ENCODE measurements at regions not wholly inside any gene's neighbourhood (a gene's known extent, or its start where the extent isn't known, plus 50 kb on each side); places are given as distances from the start of the nearest gene placed in this dataset.
"Not testable (repeated sequence)": the region's sequence is repeated elsewhere in the genome, so short reads cannot be mapped to it uniquely, and the experiment has no call there.

DNA sequence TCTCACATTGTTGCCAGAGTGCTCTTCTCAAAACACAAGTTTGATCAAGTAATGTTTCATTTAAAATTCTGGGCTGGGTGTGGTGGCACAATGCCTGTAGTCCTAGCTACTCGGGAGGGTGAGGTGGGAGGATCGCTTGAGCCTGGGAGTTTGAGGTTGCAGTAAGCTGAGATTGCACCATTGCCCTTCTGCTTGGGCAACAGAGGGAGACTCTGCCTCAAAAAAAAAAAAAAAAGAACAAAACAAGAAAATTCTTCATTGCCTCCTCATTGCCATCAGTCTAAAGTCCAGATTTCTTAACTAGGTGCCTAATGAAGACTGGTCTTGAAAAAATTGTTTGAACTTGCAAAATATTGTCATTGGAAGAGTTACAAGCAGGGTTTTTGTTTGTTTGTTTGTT is 120.1 kb downstream of the MFAP3L start:
- H3K4me1 ChIP-seq, result no peaks in the 10 kb centered on the region
- intact Hi-C loops (cut with DNase I; ENCODE audit: low total_unique reads), result loop anchor here (10.0 kb wide), 1 partner anchor 139 kb away; no protein-coding TSS in a partner anchor
- no peaks in the 10 kb centered on the region for H3K36me3 ChIP-seq
- H3K27me3 ChIP-seq, result no peaks in the 10 kb centered on the region
- no peak overlapping the region for H3K27ac ChIP-seq
- H3K4me3 ChIP-seq, result no peak overlapping the region
- TF ChIP-seq, protein P1, sequence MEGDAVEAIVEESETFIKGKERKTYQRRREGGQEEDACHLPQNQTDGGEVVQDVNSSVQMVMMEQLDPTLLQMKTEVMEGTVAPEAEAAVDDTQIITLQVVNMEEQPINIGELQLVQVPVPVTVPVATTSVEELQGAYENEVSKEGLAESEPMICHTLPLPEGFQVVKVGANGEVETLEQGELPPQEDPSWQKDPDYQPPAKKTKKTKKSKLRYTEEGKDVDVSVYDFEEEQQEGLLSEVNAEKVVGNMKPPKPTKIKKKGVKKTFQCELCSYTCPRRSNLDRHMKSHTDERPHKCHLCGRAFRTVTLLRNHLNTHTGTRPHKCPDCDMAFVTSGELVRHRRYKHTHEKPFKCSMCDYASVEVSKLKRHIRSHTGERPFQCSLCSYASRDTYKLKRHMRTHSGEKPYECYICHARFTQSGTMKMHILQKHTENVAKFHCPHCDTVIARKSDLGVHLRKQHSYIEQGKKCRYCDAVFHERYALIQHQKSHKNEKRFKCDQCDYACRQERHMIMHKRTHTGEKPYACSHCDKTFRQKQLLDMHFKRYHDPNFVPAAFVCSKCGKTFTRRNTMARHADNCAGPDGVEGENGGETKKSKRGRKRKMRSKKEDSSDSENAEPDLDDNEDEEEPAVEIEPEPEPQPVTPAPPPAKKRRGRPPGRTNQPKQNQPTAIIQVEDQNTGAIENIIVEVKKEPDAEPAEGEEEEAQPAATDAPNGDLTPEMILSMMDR (IDR thresholded peaks at IDR 0.05), result no peak
- no peaks in the 10 kb centered on the region for H3K9me3 ChIP-seq
- DNase-seq, result no peak

DNA sequence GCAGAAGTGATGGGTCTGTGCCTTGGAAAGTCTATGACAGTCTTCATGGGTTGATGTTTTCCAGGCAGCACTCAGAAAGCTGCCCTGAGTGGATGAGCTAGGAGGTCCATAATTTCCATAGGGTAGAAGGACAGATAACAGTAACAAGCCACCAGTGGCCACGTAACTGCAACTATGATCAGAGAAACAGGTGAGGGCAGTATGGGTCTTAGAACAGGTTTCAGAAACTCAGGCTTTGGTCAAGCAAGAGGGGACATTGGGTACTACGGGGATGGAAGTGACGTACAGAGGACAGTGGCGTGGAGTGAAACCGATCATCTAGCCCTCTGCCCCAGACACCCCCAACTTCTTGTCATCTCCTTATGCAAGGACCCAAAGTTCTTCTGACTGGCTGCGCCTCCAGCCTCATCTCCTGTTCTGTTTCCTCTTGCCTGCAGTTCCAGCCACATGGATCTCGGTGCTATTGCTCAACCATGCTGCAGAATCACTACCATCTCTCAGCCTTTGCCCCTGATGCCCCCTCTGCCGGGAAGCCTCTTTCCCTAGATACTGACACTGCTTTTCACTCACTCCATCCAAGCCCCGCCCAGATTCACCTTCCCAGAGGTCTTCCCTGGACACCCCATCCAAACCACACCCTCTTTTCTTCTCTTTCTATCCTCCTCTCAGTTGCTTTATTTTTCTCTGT is 123.4 kb downstream of the MFAP3L start:
- DNase-seq, result no peak
- TF ChIP-seq, protein P1 (IDR thresholded peaks at IDR 0.05), result peak; percentile 33 to 50
- intact Hi-C loops (cut with DNase I; ENCODE audit: low total_unique reads), result loop anchor here (10.0 kb wide), 1 partner anchor 142 kb away; no protein-coding TSS in a partner anchor
- H3K4me3 ChIP-seq, result no peak overlapping the region
- no peak overlapping the region for H3K27ac ChIP-seq
- no peaks in the 10 kb centered on the region for H3K9me3 ChIP-seq
- H3K36me3 ChIP-seq, result no peaks in the 10 kb centered on the region
- H3K27me3 ChIP-seq, result no peaks in the 10 kb centered on the region
- no peaks in the 10 kb centered on the region for H3K4me1 ChIP-seq

DNA sequence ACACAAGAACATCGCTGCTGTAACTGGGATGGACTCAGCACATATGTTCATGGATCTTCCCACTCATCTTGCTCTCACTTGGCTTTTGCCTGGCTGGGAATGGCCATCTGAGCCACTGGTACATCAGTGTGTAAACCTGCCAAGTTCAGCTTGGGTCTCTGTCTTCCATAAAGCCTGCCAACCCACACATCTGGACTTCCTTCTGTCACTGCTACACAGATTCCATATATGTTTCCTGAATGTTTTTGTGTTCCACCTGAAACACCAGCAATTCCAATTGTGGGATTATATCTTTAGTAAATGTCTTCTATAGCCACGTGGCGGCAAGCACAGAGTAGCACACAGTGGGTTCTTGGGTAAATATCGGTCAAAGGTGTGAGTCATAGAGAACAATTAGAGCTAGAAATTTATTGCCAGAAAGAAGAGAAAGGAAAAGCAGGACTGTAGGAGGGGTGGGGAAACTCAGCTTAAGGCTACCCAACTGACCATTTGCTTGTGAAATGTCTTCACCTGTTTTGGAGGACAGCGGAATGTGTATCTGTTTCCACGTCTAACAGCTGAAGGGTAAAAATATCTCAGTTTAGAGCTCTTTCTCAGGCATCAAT is 125.9 kb downstream of the MFAP3L start:
- Histone ChIP-seq H3K36me3 (no peaks in the 10 kb centered on the region), H3K27me3 (no peaks in the 10 kb centered on the region), H3K4me1 (no peaks in the 10 kb centered on the region), H3K9me3 (no peaks in the 10 kb centered on the region), H3K27ac (no peak overlapping the region), H3K4me3 (no peak overlapping the region)
- no peak for DNase-seq
- intact Hi-C loops (cut with DNase I; ENCODE audit: low total_unique reads), result loop anchor here (10.0 kb wide), 1 partner anchor 144 kb away; no protein-coding TSS in a partner anchor
- TF ChIP-seq, protein P1 (IDR thresholded peaks at IDR 0.05), result no peak

DNA sequence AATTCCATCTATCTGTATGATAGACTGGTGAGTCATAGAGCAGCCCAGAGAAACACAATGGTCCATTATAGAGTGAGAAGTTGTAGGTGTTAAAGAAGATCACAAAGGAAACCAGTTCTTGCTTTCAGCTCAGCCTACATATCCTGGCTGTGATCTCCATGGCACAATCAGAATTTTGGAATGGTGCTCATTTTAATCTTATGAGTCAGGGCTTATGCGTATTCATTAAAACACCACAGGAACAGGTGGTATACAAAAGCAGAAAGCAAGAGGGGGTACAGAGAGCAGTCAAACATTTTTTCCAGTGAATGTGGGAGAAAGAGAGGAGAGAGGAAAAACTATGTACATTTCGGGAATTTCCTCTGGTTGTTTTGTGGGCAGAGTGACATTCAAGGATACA is 126.9 kb downstream of the MFAP3L start:
- Histone ChIP-seq H3K27me3 (no peaks in the 10 kb centered on the region), H3K27ac (no peak overlapping the region), H3K4me1 (no peaks in the 10 kb centered on the region), H3K4me3 (no peak overlapping the region), H3K36me3 (no peaks in the 10 kb centered on the region), H3K9me3 (no peaks in the 10 kb centered on the region)
- TF ChIP-seq, protein P1 (IDR thresholded peaks at IDR 0.05), result no peak
- no peak for DNase-seq
- intact Hi-C loops (cut with DNase I; ENCODE audit: low total_unique reads), result no loop called here

DNA sequence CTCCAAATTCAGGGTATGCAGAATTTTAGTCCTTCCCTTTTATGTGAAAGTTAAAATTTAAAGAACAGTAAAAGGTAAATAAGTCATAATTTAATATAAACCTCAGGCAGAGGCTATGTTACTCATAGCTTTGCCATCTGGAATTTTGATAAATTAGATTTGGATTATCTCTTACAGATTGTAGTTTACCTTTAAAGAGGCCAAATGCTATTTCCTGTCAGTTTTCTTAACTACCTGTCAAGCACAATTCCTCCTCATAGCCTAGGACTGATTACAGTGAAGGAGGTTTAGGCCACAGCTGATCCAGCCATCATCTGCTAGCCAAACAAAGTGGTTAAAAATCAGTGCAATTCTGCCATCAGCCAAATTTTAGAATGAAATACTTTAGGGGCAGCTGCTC is 128.1 kb downstream of the MFAP3L start:
- H3K4me1 ChIP-seq, result no peaks in the 10 kb centered on the region
- H3K9me3 ChIP-seq, result no peaks in the 10 kb centered on the region
- H3K36me3 ChIP-seq, result no peaks in the 10 kb centered on the region
- no peak overlapping the region for H3K27ac ChIP-seq
- TF ChIP-seq, protein P1 (IDR thresholded peaks at IDR 0.05), result no peak
- no peaks in the 10 kb centered on the region for H3K27me3 ChIP-seq
- no peak overlapping the region for H3K4me3 ChIP-seq
- no peak for DNase-seq
- intact Hi-C loops (cut with DNase I; ENCODE audit: low total_unique reads), result no loop called here

DNA sequence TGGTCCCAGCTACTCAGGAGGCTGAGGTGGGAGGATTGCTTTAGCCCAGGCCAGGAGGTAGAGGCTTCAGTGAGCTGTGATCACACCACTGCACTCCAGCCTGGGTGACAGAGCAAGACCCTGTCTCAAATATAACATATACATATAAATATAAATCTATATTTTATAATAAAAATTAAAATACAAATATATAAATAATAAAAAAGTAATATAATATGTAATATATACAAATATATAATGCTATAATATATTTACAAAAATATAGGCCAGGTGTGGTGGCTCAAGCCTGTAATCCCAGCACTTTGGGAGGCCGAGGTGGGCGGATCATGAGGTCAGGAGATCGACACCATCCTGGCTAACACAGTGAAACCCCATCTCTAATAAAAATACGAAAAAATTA is 131.4 kb downstream of the MFAP3L start:
- H3K4me3 ChIP-seq; intact Hi-C loops (cut with DNase I; ENCODE audit: low total_unique reads); H3K4me1 ChIP-seq; DNase-seq; H3K9me3 ChIP-seq; H3K36me3 ChIP-seq; H3K27ac ChIP-seq; H3K27me3 ChIP-seq: not testable (repeated sequence)
